Retinal pigment epithelial cell (primary cell): ENCODE measurements at regions not wholly inside any gene's neighbourhood (a gene's known extent, or its start where the extent isn't known, plus 50 kb on each side); places are given as distances from the start of the nearest gene placed in this dataset.

Experiments used
- DNase-seq: peaks from one replicate; pipeline ENCODE4 v3.0.0-alpha.2; 2010; ENCODE audit warnings: low read depth
- H3K4me3 ChIP-seq: 2 replicates; pipeline ENCODE4 v1.5.1; 2011; ENCODE audit warnings: mild to moderate bottlenecking, low read length, control low read depth, moderate library complexity
- CTCF ChIP-seq: conservative IDR thresholded peaks from 2 replicates; pipeline ENCODE4 v1.5.1; 2011; ENCODE audit warnings: low read depth, low read length, control low read depth, inconsistent platforms

- no peak for TF ChIP-seq CTCF
- no peak for DNase-seq
- no peak overlapping the region for H3K4me3 ChIP-seq
These were observed 508.8 kb upstream of the CDH8 start for GRCh38 chr16:62545039-62545438.

- DNase-seq, result no peak
These were observed 507.3 kb upstream of the CDH8 start for GRCh38 chr16:62543516-62543915.

GRCh38 chr16:62539657-62540056 is 503.4 kb upstream of the CDH8 start:
- no peak for TF ChIP-seq CTCF
- DNase-seq, result no peak
- H3K4me3 ChIP-seq, result no peak overlapping the region

More at GRCh38 chr16:62543516-62543915, 507.3 kb upstream of the CDH8 start:
- H3K4me3 ChIP-seq, result no peak overlapping the region
- TF ChIP-seq CTCF, result no peak

GRCh38 chr16:62530426-62530825 is 494.2 kb upstream of the CDH8 start:
- no peak for DNase-seq
- H3K4me3 ChIP-seq, result no peak overlapping the region
- TF ChIP-seq CTCF, result no peak

- no peak overlapping the region for H3K4me3 ChIP-seq
- no peak for TF ChIP-seq CTCF
- DNase-seq, result no peak
These were observed 479.8 kb upstream of the CDH8 start for GRCh38 chr16:62516001-62516400.

- H3K4me3 ChIP-seq, result no peak overlapping the region
- TF ChIP-seq CTCF, result no peak
- no peak for DNase-seq
These were observed 466.8 kb upstream of the CDH8 start for GRCh38 chr16:62503073-62503472.

GRCh38 chr16:62478903-62479458 is 442.7 kb upstream of the CDH8 start:
- DNase-seq, result no peak
- H3K4me3 ChIP-seq, result no peak overlapping the region
- no peak for TF ChIP-seq CTCF
